ENCODE measurements at regions not wholly inside any gene's neighbourhood (a gene's known extent, or its start where the extent isn't known, plus 50 kb on each side); places are given as distances from the start of the nearest gene placed in this dataset.

DNA sequence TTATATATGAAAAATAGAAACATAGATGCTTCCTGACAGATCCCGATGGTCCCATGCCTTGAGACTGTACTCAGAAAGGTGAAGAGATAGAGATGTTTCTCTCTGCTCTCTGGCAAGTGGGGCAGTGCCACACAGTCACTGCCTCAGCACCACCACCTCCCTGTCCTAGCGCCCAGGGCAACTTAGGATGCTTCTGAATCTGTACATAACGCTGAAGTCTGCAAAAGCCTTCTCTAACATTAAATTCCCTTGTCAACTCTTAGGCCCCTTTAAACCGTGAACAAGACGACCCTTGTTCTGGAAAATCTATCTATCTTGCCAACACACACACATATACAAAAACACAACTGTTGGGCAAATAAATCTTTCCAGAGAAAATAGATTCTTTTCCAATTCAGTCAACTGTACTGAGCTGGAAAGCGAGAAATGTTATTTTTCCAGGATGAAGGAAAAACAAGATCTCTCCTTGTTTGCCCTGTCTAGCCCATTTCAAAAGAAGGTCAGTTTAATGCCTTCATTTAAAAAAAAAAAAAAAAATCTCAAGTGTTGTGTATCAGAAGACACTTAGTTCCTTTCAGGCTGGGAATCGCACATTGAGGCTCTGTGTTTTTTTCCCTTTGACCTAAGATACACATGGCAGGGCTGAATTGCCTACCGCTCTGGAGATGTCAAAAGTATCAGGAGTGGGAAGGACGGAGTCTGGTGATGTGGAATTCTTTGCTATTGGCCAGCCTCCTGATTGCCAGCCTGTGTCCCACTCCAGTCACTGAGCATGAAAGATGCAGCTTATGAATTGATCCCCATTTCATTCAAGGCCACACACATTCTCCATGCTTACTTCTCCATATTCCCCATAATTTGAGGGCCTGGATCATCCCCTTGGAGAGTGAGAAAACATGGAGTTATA, 241.4 kb downstream of the LACC1 start:
- DNase-seq (ENCODE audit: low spot score), result peak; percentile 41

GRCh38 chr13:44124352-44124751, 244.6 kb downstream of the LACC1 start:
- no peak for DNase-seq (ENCODE audit: low spot score)

GRCh38 chr13:44125943-44126469, 246.3 kb downstream of the LACC1 start:
- DNase-seq (ENCODE audit: low spot score), result no peak

DNA sequence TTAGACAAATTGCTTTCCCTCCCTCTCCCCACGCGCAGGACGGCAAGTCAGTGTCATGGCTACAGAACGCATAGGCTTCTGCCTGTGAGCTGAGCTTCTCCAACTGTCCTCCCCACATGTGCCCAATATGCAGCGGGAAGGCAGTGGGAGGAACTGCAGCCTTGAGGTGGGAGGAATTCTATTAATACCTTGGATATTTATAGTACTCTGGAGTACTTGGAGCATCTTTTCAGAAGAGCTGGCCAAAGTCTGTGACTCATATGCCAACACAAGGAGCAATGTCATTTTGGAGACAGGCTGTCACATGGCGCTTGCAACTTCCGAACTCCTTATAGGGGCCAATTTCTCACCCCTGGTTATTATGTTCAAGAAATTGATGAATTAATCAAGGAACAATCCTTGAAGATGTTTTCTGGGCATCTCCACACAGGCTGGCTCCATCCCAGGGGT, 245.0 kb upstream of the SERP2 start:
- DNase-seq (ENCODE audit: low spot score), result peak; percentile 62

DNA sequence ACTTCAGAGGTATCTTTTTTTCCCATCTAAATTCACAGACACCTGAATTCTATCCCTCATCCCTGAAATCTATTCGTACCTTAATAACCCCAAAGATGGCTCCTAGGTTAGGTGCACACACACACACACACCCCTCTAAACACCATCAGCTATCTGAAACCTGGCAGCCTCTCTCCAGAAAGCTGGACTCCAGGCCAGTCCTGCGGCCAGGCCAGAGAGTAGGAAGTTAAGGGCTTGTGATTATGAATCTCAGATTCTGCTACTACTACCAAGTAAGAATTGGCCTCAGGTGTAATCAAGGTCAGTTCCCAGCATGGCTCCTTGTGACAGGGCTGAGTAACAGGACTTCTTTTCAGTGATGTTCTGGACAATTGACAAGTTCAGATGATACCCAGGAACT, 244.2 kb upstream of the SERP2 start:
- no peak for DNase-seq (ENCODE audit: low spot score)

DNA sequence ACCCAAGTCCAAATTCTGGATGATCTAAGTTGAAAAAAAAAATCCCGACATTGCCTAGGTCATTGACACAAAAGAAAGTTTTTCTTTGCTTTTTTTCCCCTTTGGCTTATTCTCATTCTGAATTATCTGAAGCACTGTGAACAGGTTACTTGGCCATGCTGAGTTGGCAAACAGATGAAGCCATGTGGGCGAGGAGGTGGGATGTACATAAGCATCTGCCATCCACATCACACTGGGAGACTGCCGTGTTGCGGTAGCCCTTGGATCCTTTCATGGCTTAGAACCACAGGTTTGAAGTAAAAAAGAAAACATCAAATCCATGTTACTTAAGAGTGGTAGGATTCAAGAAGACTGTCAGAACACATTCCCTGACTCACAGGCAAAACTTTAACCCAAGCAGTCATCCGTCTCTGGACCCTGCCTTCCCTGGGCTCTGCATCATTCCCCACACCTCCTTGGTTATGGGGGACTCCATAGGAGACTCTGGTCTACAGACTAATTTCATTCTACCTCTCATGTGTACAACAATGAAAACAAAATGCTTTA, 242.5 kb upstream of the SERP2 start:
- DNase-seq (ENCODE audit: low spot score), result no peak

DNA sequence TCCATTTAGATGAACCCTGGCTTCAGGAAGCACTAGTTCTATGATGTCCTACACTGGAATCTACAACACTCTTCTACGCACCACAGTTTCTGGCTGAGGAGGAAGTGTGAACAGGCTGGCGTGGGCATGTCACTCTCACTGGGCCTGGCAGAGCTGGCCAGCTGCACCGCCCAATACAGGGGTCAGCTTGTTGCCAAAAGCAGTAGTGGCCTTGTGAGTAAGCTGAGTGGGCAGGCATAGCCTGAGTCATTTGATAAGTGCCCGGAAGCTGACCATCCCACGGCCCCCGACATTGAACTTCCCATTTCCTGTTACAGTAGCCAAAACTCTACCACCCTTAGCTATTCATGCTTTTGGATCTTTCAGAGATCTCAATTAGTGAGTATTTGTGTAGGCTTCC, 240.9 kb upstream of the SERP2 start:
- peak; percentile 72 for DNase-seq (ENCODE audit: low spot score)

- no peak for DNase-seq (ENCODE audit: low spot score)
Measured at GRCh38 chr13:44133626-44134025, 240.0 kb upstream of the SERP2 start.

DNA sequence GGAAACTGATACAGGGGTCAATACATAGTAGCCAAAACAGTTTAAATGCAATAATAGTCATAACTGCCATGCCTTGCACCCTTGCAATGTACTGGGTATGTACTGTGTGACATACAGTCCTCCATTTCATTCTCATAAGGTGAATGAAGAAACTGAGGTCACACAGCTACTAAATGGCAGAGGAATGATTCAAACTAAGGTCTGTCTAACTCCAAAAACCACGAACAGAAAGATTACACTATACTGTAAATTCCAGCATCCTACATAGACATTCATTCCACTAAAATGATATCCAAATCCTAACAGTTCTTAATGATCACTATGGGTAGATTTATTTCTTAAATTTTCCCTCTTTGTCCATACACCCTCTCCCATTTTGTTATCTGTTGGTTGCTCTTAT, 238.1 kb upstream of the SERP2 start:
- no peak for DNase-seq (ENCODE audit: low spot score)

DNA sequence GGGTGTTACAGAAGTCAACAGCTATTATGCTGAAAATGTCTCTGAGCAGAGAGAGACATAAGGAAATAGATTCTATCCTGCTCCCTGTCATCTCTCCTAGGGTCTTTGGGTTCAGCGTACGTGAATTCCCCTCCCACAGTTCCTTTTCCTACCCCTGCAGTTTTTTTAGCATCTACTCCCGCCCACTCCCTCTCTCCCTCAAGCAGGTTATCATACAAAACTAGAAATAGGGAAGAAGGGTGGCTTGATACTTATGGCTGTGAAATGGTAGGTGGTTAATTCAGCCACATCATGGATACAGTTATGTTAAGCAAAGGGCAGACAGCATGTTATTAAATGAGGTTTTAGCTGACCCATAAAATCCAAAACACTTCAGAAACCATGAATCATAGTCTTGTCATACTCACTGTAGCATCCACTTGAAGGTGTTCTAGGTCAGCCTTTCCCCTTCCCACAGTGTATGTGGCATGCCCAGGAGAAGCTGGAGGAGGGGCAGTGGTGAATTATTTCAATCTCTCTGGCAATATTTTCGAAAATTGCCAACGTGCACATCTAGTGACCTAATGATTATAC, 236.8 kb upstream of the SERP2 start:
- no peak for DNase-seq (ENCODE audit: low spot score)

- no peak for DNase-seq (ENCODE audit: low spot score)
Measured at GRCh38 chr13:44137466-44137865, 236.2 kb upstream of the SERP2 start.

- no peak for DNase-seq (ENCODE audit: low spot score)
Measured at GRCh38 chr13:44140146-44140545, 233.5 kb upstream of the SERP2 start.

DNA sequence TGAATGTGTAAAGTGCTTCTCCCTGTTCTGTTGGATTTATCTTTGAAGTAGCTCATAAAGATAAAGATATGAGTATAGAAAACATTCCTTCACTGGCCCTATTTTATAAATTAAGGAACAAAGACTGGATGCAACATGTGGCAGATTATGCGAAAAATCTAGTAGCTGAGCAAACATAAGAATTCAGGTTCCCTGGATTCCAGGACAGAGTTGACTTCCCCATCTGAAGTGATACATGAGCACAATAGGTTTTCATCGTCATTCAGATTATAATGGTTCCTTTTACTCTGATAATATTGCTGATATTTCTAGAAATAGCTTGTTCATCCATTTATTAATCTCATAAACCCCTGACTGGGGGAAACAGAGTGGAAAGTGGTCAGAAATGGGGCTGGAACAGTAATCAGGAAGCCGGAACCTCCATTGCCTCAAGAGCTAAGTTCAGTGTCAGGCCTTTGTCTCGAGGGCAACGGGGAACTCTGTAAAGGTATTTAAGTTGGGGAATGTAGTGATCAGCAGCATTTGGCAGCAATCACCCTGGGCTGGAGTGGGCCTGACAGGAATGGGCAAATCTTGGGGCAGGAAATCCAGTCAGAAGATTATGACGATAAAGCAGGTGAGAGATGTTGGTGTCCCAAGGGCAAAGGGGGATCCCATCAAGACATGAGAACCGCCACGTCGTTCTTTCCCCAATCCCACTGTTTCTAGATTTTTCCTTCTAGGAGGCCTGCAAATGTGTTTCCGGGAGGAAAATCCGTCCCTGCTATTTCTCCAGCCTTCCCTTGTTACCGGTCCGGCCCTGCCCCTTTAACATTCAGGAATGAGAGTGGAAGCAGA, 232.5 kb upstream of the SERP2 start:
- no peak for DNase-seq (ENCODE audit: low spot score)

DNA sequence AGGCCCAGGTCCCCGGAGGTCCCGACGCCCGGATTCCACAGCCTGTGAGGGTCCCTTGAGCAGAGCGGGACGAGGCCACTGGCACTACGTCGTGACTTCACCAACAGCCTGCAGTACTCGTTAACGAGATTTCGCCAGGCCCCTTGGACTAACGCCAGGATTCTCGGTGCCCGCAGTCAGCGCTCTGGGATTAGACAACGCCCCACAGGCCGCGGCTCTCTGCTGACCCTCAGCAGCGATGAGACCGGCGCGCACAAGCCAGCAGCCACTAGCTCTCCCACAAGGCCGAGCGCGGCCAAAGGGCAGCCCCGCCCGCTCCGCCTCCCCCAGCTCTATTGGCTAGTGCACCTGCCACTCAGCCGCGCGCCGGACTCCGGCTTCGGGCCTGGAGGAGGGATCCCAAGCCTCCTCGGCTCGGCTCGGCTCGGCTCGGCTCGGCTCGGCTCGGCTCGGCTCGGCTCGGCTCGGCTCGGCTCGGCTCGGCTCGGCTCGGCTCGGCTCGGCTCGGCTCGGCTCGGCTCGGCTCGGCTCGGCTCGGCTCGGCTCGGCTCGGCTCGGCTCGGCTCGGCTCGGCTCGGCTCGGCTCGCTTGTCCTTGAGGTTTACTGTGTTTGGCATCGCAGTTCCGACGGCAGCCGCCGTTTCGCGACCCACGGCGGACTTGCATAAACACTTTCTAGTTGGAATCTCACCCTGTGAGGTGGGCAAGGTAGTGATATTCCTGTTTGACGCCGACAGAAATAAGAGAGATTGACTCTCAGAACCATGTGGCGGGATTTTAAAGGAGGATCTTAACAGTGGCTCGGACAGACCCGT, 231.7 kb upstream of the SERP2 start:
- peak; percentile 97 for DNase-seq (ENCODE audit: low spot score)

GRCh38 chr13:44142540-44142867, 231.1 kb upstream of the SERP2 start:
- DNase-seq (ENCODE audit: low spot score), result no peak

DNA sequence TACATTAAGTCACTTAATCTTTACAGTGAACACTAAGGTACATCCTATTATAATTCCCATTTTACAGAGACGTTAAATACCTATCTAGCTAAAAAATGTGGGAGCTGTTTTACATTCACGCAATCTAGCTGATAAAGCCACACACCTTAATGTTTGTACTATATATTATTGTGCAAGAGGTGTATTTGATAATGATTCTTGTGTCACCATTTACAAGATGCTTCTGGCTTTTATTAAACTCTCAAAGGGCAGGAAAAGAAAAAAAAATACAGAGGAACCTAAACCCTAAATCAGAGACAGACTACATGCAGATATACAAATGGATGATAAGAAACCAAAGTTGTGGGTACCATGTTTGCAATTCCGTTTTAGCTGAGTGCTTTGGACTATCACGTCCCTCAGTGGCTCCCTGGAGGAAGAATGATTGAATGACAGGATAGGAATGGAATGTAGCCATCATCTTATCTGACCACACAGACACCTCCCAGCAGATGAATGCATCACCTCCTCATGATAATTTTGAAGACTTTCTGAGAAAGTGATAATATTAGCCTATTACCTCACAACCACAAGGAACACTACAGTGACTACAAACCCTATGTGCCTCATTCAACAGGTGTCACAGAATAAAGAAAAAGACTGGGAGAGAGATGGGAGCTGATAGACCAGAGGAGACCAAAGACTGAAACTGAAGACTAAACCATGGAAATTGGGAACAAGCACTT, 230.5 kb upstream of the SERP2 start:
- DNase-seq (ENCODE audit: low spot score), result no peak

- no peak for DNase-seq (ENCODE audit: low spot score)
Measured at GRCh38 chr13:44146138-44146537, 227.5 kb upstream of the SERP2 start.

DNA sequence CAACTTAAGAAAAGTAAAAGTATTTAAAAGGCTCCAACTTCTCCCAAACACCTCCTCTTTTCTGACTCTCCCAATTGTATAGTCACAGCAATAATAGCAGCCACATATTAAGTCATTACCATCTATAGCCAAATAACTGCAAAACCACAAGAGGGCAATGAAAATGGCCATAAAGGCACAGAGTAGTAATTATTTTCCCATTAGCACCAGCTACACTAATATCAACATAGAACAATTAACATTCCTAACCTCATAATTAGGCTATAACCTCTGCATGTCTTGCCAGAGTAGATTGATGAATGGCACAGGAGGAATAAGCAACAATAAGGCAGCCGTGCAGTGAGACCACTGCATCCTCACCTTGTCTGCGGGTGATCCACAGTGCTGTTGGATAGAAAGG, 226.4 kb upstream of the SERP2 start:
- no peak for DNase-seq (ENCODE audit: low spot score)

DNA sequence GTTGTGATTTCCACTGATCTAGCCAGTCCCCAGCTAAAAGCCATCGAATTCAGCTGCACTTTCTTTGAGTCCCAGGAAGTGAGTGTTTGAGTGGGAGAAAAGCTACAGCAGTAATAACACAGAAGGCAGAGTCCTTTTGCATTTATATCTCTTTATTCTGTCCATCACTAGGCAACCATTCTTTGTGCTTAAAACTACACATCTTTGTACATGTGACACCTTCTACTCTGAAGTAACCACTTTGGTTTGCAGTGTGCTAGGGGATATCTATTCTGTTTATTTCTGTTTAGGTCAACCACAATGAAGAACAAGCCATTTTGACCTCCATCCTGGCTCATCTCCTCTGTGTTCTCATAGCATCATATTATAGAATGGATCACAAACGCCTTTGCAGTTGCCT, 226.0 kb upstream of the SERP2 start:
- no peak for DNase-seq (ENCODE audit: low spot score)

GRCh38 chr13:44148159-44148914, 225.3 kb upstream of the SERP2 start:
- peak; percentile 68 for DNase-seq (ENCODE audit: low spot score)
